Erythroblast (primary cell): ENCODE measurements at regions not wholly inside any gene's neighbourhood (a gene's known extent, or its start where the extent isn't known, plus 50 kb on each side); places are given as distances from the start of the nearest gene placed in this dataset.

Source experiments
- DNase-seq, 2 experiments: peaks; one replicate each; lab custom pipeline; 2025; lab: John Stamatoyannopoulos, UW
- GATA1 ChIP-seq: IDR thresholded peaks from 2 replicates; pipeline ENCODE4 v1.6.1; 2011; ENCODE audit warnings: low read depth, mild to moderate bottlenecking, control low read depth, low read length, moderate library complexity
- POLR2A ChIP-seq: IDR thresholded peaks from 2 replicates; pipeline ENCODE4 v1.6.1; 2011; ENCODE audit warnings: mild to moderate bottlenecking, low read length

DNA sequence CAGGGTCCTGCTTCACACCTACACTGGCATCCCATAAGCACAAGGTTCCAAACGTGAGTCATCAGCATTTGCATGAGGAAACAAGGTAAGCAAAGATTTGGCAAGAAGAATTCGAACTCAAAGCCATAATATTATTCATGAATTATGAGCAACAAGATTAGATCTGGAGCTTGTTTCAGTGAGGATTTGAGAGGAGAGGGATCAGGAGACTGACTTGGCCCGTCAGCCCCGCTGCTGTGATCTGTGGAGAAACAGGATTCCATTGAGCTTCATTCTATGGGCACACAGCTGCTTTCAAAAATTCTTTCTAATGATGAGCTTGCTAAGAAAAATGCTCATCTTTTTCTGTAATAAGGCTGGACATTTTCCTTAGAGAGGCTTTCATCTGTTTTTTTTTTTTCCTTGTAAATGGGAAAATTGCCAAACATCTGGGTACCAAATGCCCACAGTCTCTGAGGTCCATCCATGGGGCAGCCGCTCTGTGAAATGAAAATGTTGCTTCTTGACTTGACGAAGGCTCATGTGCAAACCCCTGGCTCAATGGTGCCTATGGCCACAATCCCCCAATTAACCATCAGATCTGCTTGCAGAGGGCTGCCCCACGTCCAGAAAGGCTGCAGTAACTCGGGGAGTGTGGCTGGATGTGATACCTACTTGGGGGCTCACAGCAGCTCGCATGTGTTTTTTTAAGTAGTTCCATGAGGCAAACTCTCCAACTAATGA, 179.3 kb downstream of the TMEM18 start:
- DNase-seq: no peak
- TF ChIP-seq GATA1: no peak
- TF ChIP-seq POLR2A: no peak

DNA sequence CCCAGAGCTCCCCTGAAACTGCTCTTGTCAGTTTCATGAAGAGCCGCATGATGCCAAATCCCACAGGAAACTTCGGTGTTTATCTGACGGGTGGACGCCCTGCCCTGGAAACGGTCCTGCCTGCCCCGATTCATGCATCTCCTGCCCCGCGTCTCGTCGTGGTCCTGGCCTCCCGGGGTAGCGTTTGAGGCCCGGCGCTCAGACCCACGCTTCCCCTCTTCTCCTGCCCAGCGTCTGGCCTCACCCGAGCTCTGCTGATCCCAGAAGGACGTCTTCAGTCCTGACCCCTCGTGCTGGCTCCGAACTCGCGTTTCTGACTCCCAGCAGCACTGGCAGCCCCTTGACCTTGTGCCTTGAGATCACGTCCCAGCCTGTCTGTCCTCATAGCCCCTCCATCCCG, 180.5 kb downstream of the TMEM18 start:
- no peak for DNase-seq
- no peak for TF ChIP-seq GATA1
- TF ChIP-seq POLR2A: no peak

DNA sequence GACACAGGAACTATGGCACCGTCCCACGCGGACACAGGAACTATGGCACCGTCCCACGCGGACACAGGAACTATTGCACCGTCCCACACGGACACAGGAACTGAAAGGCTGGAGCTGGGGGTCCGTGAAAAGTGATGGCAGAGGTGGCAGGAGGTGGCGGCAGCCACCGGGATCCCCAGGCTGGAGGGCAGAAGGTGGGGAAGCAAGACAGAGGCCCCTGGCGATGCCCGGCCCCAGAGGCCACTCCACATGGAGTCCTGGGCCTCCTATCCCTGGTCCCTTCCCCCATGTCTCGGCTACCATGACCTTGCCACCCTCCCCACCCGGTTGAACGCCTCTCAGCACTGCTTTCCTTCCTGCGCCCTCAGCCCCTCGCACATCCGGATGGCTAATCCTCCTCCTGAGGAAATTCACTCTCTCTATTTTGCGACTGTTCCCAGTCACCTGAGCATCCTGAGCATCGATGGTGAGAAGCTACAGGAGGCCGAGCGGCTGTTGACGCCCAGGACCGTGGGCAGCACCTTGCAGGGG, 181.4 kb downstream of the TMEM18 start:
- DNase-seq: no peak
- TF ChIP-seq POLR2A (no peak), GATA1 (no peak)

DNA sequence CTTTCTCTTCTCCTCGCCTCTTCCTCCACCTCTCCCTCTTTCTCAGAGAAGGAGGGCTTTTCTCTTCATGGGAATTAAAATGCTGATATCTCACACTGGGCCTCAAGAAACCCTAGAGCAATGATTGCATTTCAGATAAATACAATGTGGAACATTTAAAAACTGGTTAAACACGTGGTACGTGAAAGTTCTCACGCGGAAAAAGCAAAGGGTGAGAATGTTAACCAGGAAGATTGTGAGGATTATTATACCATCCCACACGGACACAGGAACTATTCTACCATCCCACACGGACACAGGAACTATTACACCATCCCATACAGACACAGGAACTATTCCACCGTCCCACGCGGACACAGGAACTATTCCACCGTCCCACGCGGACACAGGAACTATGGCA, 182.4 kb downstream of the TMEM18 start:
- TF ChIP-seq GATA1 (no peak), POLR2A (no peak)
- DNase-seq: no peak

DNA sequence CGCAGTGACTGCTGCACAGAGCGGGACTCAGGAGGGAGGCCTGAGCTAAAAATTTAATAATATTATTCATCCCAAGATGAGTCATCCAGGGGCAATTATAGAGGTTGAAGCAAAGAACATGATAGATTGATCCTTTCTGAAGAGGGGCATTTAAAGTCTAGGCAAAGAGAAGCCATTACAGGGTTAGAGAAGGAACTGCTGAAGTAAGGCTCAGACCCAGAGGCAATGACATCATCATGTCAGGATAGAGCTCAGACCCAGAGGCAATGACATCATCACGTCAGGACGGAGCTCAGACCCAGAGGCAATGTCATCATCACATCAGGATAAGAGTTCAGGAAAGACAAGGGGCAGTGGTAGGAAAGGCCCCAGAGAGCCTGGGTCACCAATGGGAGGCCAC, 184.0 kb downstream of the TMEM18 start:
- DNase-seq: no peak
- TF ChIP-seq GATA1 (no peak), POLR2A (no peak)

DNA sequence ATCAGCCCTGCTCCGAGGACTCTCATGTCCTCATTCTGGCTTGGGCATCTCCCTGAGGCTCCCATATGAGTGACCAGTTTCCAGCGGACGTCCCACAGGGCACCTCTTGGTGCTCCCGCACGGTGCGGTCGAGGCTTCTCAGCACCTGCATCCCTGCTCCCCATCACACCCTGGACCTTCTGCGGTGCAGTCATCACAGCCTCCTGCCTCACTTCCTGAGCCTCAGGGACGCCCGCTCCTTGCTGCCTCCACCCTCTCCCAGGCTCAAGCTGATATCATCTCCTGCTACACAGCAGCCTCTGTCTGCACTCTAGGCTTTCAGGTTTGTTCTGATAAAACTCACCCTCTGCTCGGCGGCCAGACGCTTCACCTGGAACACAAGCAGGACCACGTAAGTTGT, 185.0 kb downstream of the TMEM18 start:
- no peak for DNase-seq
- TF ChIP-seq GATA1: no peak
- TF ChIP-seq POLR2A: no peak

DNA sequence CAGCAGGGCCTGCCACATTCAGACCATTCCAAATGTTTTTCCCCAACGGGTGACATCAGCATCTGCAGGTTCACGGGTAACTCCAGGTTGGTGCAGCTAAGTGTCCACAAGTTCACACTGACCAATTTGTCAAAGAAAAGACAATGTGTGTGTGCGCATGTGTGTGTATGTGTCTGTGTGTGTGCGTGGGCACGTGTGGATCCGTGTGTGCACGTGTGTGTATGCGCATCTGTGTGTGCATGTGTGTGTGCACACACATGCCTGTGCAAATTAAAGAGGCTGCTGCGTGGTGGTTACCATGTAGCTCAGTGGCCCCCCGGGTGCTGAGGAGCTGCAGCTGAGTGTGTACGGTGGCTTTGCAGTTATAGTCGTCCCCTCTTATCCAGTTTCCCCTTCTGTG, 187.4 kb downstream of the TMEM18 start:
- no peak for DNase-seq
- TF ChIP-seq GATA1 (no peak), POLR2A (no peak)

DNA sequence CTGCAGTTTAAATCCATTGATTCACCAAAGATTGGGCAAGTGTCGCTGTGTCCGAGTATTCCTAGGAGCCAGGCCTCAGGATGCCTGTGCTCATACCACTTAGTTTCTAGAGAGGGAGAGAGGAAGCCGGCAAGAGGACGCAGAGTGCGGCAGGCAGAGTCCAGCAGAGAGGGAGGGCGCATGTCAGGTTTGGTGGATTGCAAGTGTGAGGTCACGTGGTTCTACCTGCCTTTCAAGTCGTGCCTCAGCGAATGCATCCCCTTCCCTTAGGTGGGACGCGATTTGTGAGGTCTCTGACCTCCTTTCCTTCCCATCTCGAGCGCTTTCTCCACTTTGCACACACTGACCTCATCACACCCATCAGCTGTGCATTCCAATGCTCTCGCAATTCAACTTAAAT, 188.1 kb downstream of the TMEM18 start:
- TF ChIP-seq GATA1: no peak
- TF ChIP-seq POLR2A: no peak
- no peak for DNase-seq

DNA sequence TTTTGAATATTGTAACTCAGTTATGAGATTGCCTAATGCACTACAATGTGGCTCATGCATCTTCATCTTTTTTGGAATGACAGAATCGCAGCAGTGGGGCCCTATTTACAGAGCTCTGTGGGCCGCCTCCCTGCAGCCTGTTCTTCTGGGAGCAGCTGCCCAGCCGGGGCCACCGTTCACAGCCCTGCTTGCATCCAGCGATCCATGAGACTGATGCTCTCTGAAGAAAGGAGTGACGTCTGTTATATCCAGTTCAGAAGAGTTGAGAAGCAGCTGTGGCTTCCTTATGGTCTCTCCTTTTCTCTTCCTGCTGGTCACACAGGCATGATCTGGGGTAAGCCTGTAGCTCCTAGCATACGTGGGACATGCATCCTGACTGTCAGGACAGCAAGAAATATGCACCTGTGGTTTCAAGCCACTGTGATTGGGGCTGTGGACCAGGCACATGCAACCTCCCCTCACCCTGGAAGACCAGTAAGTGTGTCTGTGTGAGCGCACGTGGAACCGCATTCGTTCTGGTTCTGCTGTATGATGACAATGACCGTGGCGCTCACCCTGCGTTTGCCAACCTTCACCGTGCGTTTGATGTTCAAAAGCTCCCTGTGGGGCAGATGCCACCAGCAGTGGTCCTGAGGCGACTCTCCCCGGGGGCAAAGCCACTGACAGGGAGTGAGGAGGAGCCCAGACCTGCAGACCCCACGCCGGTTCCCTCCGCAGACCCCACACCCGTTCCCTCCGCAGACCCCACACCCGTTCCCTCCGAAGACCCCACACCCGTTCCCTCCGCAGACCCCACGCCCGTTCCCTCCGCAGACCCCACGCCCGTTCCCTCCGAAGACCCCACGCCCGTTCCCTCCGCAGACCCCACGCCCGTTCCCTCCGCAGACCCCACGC, 189.8 kb downstream of the TMEM18 start:
- no peak for DNase-seq
- TF ChIP-seq POLR2A (no peak), GATA1 (no peak)

DNA sequence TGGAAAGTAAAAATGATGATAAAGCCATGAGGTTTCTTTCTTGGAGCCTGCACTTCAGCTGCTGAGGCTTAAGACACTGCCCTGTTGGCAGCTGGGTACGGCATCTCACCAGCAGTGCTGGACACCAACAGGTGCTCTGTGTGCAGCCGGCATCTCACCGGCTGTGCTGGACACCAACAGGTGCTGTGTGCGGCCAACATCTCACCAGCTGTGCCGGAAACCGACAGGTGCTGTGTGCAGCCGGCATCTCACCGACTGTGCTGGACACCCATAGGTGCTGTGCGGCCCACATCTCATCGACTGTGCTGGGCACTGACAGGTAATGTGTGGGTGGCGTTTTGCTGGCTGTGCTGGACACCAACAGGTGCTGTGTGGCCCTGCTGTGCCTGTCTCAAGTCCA, 190.8 kb downstream of the TMEM18 start:
- TF ChIP-seq POLR2A (no peak), GATA1 (no peak)
- no peak for DNase-seq

DNA sequence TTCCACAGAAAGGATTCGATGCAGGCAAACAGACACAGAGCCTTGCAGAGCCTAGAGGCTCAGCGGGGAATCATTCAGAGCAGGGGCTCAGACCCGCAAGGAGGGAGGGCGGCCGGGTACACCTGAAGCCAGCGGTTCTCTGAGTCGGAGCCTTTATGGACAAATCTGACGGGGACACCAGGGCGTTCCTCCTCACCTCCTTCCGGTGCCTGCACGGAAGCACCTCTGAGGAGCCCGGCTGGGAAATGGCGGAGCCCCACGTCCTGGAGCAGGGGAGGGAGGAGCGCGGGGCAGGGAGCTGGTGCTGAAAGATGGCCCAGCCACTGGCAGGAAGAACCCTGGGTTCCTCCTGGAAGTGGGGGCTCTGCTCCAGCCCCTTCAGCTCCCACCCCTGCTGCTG, 193.5 kb upstream of the ALKAL2 start:
- no peak for TF ChIP-seq GATA1
- no peak for TF ChIP-seq POLR2A
- DNase-seq: no peak

DNA sequence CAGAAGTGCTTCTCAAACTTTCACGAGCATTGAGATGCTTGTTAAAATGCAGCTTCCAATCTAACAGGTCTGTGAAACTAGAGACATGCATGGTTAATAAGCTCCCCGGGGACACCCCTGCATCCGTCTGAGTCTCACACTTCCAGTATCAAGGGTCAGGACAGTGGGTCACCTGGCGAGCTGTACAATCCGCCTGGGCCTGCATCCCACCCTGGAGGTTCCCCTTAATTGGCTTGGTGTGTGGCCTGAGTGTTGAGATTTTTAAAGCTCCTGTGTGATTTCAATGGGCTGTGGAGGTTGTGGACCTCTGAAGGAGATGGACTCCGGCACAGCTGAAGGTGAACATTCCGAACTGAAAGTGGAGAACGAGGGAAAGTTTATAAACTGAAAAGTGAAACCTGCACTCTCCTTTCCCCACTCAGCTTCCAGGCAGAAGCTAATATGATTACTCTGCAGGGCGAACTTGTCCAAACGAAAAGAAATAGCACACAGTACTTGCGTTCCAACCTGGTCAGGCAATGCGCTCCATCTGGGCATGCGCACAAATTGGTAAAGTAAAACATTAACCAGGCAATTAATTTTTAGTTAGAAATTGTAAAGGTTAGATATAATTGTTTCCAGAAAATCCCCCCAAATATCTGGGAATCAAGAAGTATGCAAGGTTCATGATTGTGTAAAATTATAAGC, 191.7 kb upstream of the ALKAL2 start:
- DNase-seq: no peak
- no peak for TF ChIP-seq GATA1
- no peak for TF ChIP-seq POLR2A

DNA sequence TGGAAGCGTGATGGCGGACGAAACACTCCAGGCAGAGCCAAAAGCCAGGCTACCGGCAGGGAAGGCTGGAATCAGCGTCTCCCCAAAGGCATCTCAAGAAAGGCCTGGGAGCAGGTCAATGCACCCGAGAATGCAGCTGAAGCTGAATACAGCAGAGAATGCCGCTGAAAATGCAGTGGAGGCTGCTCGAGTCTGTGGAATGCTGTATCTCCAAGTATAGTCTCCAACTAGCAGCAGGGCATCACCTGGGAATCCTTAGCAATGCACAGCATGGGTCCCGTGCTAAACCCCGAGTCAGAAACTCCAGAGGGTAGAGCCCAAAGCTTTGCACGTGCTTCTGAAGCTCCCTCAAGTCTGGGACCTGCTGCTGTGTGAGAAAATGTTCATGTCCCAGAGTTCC, 191.1 kb upstream of the ALKAL2 start:
- no peak for DNase-seq
- TF ChIP-seq POLR2A (no peak), GATA1 (no peak)

DNA sequence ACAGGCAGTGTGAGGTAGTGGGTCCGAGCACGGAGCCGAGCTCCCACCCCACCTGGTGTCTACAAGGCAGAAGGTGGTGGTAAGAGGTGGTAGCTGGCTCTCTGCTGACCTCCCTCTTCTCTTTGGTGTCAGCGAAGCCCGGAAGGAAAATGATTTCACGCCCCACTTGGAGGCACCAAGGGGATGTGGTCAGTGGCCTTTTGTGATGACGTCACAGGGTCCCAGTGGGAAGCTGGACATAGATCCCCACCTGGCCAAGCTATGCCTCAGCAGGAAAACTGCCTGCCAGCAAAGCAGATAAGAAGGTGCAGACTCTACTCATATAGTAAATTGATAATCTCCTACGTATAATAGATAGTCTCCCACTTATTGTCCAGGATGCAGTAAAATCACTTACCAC, 183.7 kb upstream of the ALKAL2 start:
- TF ChIP-seq GATA1 (no peak), POLR2A (no peak)
- no peak for DNase-seq

DNA sequence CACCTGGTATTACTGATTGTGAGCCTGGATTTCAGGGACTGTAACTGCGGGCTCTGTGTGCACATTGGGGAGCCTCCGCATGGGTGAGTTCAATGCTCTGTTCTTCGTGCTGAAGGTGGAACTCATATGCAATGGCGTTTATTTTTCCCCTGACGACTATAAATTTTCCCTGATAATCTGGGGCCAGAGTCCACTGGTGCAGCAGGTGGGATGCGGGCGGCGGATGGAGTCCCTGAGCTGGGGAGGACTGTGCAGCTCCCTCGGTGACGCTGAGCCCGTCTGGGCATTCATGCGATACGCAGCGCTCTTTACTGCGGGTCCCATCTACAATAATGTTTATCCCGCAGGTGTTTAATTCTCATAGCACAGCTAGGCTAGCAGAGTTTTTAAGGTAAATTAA, 181.6 kb upstream of the ALKAL2 start:
- DNase-seq: no peak
- TF ChIP-seq GATA1 (no peak), POLR2A (no peak)
